ENCODE measurements at regions not wholly inside any gene's neighbourhood (a gene's known extent, or its start where the extent isn't known, plus 50 kb on each side); places are given as distances from the start of the nearest gene placed in this dataset.

- Histone ChIP-seq H3K4me1 (no peaks in the 10 kb centered on the region), H3K36me3 (no peaks in the 10 kb centered on the region), H3K27me3 (no peaks in the 10 kb centered on the region), H3K4me3 (no peak overlapping the region), H3K27ac (no peak overlapping the region), H3K9me3 (no peaks in the 10 kb centered on the region)
- no peak for DNase-seq
- no peak for TF ChIP-seq CTCF (IDR thresholded peaks at IDR 0.05)
- TF ChIP-seq POLR2AphosphoS5 (IDR thresholded peaks at IDR 0.05) = no peak
- no peak for TF ChIP-seq EP300 (IDR thresholded peaks at IDR 0.05)
- TF ChIP-seq POLR2A (IDR thresholded peaks at IDR 0.05) = no peak
- intact Hi-C loops (cut with DNase I) = no loop called here
- 81 to 89% methylated on average over 1 of the region's 1 CpG for WGBS, 2 donors
Measured at GRCh38 chr18:39168723-39169122, 1603.1 kb upstream of the CELF4 start.

GRCh38 chr18:39167990-39168389, 1602.4 kb upstream of the CELF4 start:
- H3K4me1 ChIP-seq = no peaks in the 10 kb centered on the region
- DNase-seq = no peak
- H3K36me3 ChIP-seq = no peaks in the 10 kb centered on the region
- H3K27me3 ChIP-seq = no peaks in the 10 kb centered on the region
- no peak overlapping the region for H3K4me3 ChIP-seq
- H3K9me3 ChIP-seq = no peaks in the 10 kb centered on the region
- intact Hi-C loops (cut with DNase I) = no loop called here
- H3K27ac ChIP-seq = no peak overlapping the region
- TF ChIP-seq POLR2AphosphoS5 (IDR thresholded peaks at IDR 0.05) (no peak), EP300 (IDR thresholded peaks at IDR 0.05) (no peak), CTCF (IDR thresholded peaks at IDR 0.05) (no peak), POLR2A (IDR thresholded peaks at IDR 0.05) (no peak)
- 82 to 89% methylated on average over 2 of the region's 2 CpGs for WGBS, 2 donors

- Histone ChIP-seq H3K4me1 (no peaks in the 10 kb centered on the region), H3K9me3 (no peaks in the 10 kb centered on the region), H3K36me3 (no peaks in the 10 kb centered on the region), H3K27me3 (no peaks in the 10 kb centered on the region), H3K4me3 (no peak overlapping the region), H3K27ac (no peak overlapping the region)
- intact Hi-C loops (cut with DNase I) = no loop called here
- no peak for DNase-seq
- no peak for TF ChIP-seq CTCF (IDR thresholded peaks at IDR 0.05)
- TF ChIP-seq POLR2AphosphoS5 (IDR thresholded peaks at IDR 0.05) = no peak
- no peak for TF ChIP-seq EP300 (IDR thresholded peaks at IDR 0.05)
- TF ChIP-seq POLR2A (IDR thresholded peaks at IDR 0.05) = no peak
Measured at GRCh38 chr18:39166776-39167175, 1601.2 kb upstream of the CELF4 start.

GRCh38 chr18:39162013-39162827, 1596.6 kb upstream of the CELF4 start:
- intact Hi-C loops (cut with DNase I) = no loop called here
- TF ChIP-seq CTCF (IDR thresholded peaks at IDR 0.05) (no peak), EP300 (IDR thresholded peaks at IDR 0.05) (no peak), POLR2AphosphoS5 (IDR thresholded peaks at IDR 0.05) (no peak), POLR2A (IDR thresholded peaks at IDR 0.05) (no peak)
- WGBS, 2 donors = 91 to 92% methylated on average over 11 of the region's 11 CpGs

More at GRCh38 chr18:39162013-39162827, 1596.6 kb upstream of the CELF4 start:
- DNase-seq = no peak
- no peaks in the 10 kb centered on the region for H3K9me3 ChIP-seq
- no peak overlapping the region for H3K27ac ChIP-seq
- H3K36me3 ChIP-seq = no peaks in the 10 kb centered on the region
- no peaks in the 10 kb centered on the region for H3K27me3 ChIP-seq
- no peaks in the 10 kb centered on the region for H3K4me1 ChIP-seq
- no peak overlapping the region for H3K4me3 ChIP-seq

Measured in sigmoid colon (tissue), 6 donors.